ENCODE measurements at regions not wholly inside any gene's neighbourhood (a gene's known extent, or its start where the extent isn't known, plus 50 kb on each side); places are given as distances from the start of the nearest gene placed in this dataset.

GRCh38 chr9:89792189-89793123 is 187.6 kb downstream of the GADD45G start:
- Histone ChIP-seq H3K36me3 (no peaks in the 10 kb centered on the region), H3K27ac (no peak overlapping the region), H3K27me3 (peaks cover 21% of the 10 kb centered on the region), H3K4me1 (ENCODE audit: control insufficient read depth in 1 of 2, insufficient read depth in 1 of 2, low read depth in 1 of 2, low read length in 1 of 2) (no peaks in the 10 kb centered on the region), H3K9me3 (no peaks in the 10 kb centered on the region), H3K4me3 (ENCODE audit: low read depth in 1 of 2, low read length in 1 of 2) (no peak overlapping the region)
- TF ChIP-seq, protein P1, sequence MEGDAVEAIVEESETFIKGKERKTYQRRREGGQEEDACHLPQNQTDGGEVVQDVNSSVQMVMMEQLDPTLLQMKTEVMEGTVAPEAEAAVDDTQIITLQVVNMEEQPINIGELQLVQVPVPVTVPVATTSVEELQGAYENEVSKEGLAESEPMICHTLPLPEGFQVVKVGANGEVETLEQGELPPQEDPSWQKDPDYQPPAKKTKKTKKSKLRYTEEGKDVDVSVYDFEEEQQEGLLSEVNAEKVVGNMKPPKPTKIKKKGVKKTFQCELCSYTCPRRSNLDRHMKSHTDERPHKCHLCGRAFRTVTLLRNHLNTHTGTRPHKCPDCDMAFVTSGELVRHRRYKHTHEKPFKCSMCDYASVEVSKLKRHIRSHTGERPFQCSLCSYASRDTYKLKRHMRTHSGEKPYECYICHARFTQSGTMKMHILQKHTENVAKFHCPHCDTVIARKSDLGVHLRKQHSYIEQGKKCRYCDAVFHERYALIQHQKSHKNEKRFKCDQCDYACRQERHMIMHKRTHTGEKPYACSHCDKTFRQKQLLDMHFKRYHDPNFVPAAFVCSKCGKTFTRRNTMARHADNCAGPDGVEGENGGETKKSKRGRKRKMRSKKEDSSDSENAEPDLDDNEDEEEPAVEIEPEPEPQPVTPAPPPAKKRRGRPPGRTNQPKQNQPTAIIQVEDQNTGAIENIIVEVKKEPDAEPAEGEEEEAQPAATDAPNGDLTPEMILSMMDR (IDR thresholded peaks at IDR 0.05), result no peak

GRCh38 chr9:89793124-89793495 is 188.3 kb downstream of the GADD45G start:
- H3K27ac ChIP-seq, result no peak overlapping the region
- no peaks in the 10 kb centered on the region for H3K36me3 ChIP-seq
- H3K4me3 ChIP-seq (ENCODE audit: low read depth in 1 of 2, low read length in 1 of 2), result no peak overlapping the region
- H3K27me3 ChIP-seq, result peaks cover 15% of the 10 kb centered on the region
- H3K9me3 ChIP-seq, result no peaks in the 10 kb centered on the region
- H3K4me1 ChIP-seq (ENCODE audit: control insufficient read depth in 1 of 2, insufficient read depth in 1 of 2, low read depth in 1 of 2, low read length in 1 of 2), result no peaks in the 10 kb centered on the region
- TF ChIP-seq, protein P1 (IDR thresholded peaks at IDR 0.05), result no peak

DNA sequence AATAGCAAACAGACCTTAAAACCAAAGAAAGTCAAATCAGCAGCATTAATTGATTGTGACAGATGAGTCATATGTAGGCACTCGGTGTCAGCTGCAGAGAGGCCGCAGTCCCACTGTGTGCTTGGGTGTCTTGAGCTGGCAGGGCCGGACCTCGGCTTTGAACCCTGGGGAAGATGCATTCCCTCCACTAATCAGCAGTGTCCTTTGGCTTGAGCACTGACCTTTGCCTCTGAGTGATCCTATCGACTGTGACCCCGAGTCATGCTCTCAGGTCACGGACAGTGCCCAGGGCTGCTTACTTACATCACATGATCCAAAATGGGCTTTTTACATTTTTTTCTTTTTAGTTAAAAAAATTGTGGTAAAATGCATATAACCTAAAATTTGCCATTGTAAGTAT is 188.7 kb downstream of the GADD45G start:
- Histone ChIP-seq H3K27ac (no peak overlapping the region), H3K27me3 (peaks cover 11% of the 10 kb centered on the region), H3K36me3 (no peaks in the 10 kb centered on the region), H3K4me1 (ENCODE audit: control insufficient read depth in 1 of 2, insufficient read depth in 1 of 2, low read depth in 1 of 2, low read length in 1 of 2) (no peaks in the 10 kb centered on the region), H3K4me3 (ENCODE audit: low read depth in 1 of 2, low read length in 1 of 2) (no peak overlapping the region), H3K9me3 (no peaks in the 10 kb centered on the region)
- TF ChIP-seq, protein P1 (IDR thresholded peaks at IDR 0.05), result no peak

DNA sequence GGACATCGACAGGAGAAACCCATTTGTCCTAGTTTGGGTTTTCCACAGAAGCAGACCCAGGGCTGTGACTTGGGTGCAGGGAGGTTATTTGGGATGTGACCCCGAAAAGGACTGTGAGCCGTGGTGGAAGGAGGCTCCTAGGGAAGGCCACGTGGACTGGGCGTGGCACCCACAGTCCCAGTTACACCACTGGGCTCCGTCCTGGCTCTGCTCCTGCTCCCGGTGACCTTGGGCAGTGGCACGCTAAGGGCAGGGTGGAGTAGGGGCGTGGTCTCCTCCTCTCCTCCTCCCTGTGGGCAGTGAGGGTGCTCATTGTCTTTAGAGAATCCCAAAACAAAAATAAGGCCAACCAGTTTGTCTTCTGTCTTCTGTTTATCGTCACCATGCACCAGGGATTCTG is 190.1 kb downstream of the GADD45G start:
- Histone ChIP-seq H3K36me3 (no peaks in the 10 kb centered on the region), H3K4me3 (ENCODE audit: low read depth in 1 of 2, low read length in 1 of 2) (no peak overlapping the region), H3K27me3 (no peaks in the 10 kb centered on the region), H3K27ac (no peak overlapping the region), H3K4me1 (ENCODE audit: control insufficient read depth in 1 of 2, insufficient read depth in 1 of 2, low read depth in 1 of 2, low read length in 1 of 2) (no peaks in the 10 kb centered on the region), H3K9me3 (no peaks in the 10 kb centered on the region)
- TF ChIP-seq, protein P1 (IDR thresholded peaks at IDR 0.05), result no peak

DNA sequence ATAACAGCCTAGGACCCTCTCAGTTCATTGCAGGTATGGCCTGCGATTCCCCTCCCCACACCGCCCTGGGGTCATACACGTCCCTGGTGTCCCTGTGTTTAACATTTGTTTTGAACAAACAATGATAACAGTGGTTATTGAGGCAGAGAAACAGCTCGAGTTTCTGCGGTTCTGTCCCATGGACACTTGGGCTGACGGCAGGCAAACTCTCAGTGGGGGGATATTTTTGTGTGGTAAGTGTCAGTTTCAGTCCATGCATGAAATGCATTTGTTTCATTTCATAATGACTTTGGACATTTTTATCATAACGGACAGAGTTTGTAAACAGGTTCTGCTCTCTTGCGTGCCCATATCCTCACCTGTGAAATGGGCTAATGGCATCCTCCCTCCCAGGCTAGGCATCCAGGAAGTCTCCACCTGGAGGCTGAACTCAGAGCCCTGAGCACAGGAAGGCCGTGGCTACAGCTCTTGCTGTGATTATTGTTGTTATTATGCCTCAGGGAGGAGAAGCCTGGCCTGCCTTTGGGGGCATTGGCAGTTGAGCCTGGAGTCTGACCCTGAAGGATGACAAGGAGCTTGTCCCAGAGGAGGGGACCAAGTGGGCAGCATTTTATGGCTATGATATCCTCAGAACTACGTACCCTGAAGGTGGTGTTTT is 190.9 kb downstream of the GADD45G start:
- no peaks in the 10 kb centered on the region for H3K9me3 ChIP-seq
- no peaks in the 10 kb centered on the region for H3K27me3 ChIP-seq
- H3K4me3 ChIP-seq (ENCODE audit: low read depth in 1 of 2, low read length in 1 of 2), result no peak overlapping the region

More for the DNA sequence above, 190.9 kb downstream of the GADD45G start:
- Histone ChIP-seq H3K27ac (no peak overlapping the region), H3K36me3 (no peaks in the 10 kb centered on the region), H3K4me1 (ENCODE audit: control insufficient read depth in 1 of 2, insufficient read depth in 1 of 2, low read depth in 1 of 2, low read length in 1 of 2) (no peaks in the 10 kb centered on the region)
- TF ChIP-seq, protein P1 (IDR thresholded peaks at IDR 0.05), result no peak

All from neutrophil (primary cell).